H9 (cell line): ENCODE measurements at regions not wholly inside any gene's neighbourhood (a gene's known extent, or its start where the extent isn't known, plus 50 kb on each side); places are given as distances from the start of the nearest gene placed in this dataset.

Experiments used
- DNase-seq: peaks from one replicate; pipeline ENCODE4 v3.0.0-alpha.2; 2017
- H2AFZ ChIP-seq: one replicate; pipeline ENCODE4 v1.6.1; 2013; ENCODE audit warnings: mild to moderate bottlenecking, low read length, control low read depth, moderate library complexity
- H2AK5ac ChIP-seq: 2 replicates; pipeline ENCODE4 v1.6.1; 2013; ENCODE audit warnings: low read length, control low read depth, mixed read lengths; ENCODE audit not compliant: insufficient read length
- H2BK120ac ChIP-seq: one replicate; pipeline ENCODE4 v1.6.1; 2013; ENCODE audit warnings: low read depth, mild to moderate bottlenecking, low read length, control low read depth, inconsistent platforms; ENCODE audit not compliant: poor library complexity, severe bottlenecking
- H2BK12ac ChIP-seq: 2 replicates; pipeline ENCODE4 v1.6.1; 2013; ENCODE audit warnings: low read length, control low read depth, mixed read lengths, low read depth; ENCODE audit not compliant: insufficient read length
- H2BK15ac ChIP-seq: 2 replicates; pipeline ENCODE4 v1.6.1; 2013; ENCODE audit warnings: low read depth, low read length, control low read depth
- H2BK20ac ChIP-seq: one replicate; pipeline ENCODE4 v1.6.1; 2013; ENCODE audit warnings: low read depth, mild to moderate bottlenecking, low read length, control low read depth, inconsistent platforms; ENCODE audit not compliant: poor library complexity, severe bottlenecking
- H2BK5ac ChIP-seq: 2 replicates; pipeline ENCODE4 v1.6.1; 2013; ENCODE audit warnings: low read length, control low read depth, mixed read lengths; ENCODE audit not compliant: insufficient read length
- H3K14ac ChIP-seq: 2 replicates; pipeline ENCODE4 v1.6.1; 2013; ENCODE audit warnings: low read length, control low read depth; ENCODE audit not compliant: insufficient read depth
- H3K18ac ChIP-seq: 2 replicates; pipeline ENCODE4 v1.6.1; 2013; ENCODE audit warnings: low read depth, mild to moderate bottlenecking, mixed read lengths, low read length, control low read depth; ENCODE audit not compliant: insufficient read length
- H3K23ac ChIP-seq: 2 replicates; pipeline ENCODE4 v1.6.1; 2013; ENCODE audit warnings: low read length, control low read depth, mixed read lengths, low read depth; ENCODE audit not compliant: insufficient read length
- H3K23me2 ChIP-seq: 2 replicates; pipeline ENCODE4 v1.6.1; 2013; ENCODE audit warnings: low read depth, mild to moderate bottlenecking, mixed read lengths, low read length, control low read depth; ENCODE audit not compliant: insufficient read length, poor library complexity, severe bottlenecking
- H3K27ac ChIP-seq: 2 replicates; pipeline ENCODE4 v1.5.1; 2013; ENCODE audit warnings: low read length, control low read depth, mixed read lengths, low read depth; ENCODE audit not compliant: insufficient read length
- H3K27me3 ChIP-seq: 2 replicates; pipeline ENCODE4 v1.6.1; 2013; ENCODE audit warnings: low read length, control low read depth, inconsistent platforms; ENCODE audit not compliant: insufficient read depth
- H3K4ac ChIP-seq: 2 replicates; pipeline ENCODE4 v1.6.1; 2013; ENCODE audit warnings: low read depth, mild to moderate bottlenecking, control low read depth, inconsistent platforms, low read length, moderate library complexity
- H3K4me1 ChIP-seq: 2 replicates; pipeline ENCODE4 v1.6.1; 2013; ENCODE audit warnings: low read length, control low read depth, inconsistent platforms; ENCODE audit not compliant: insufficient read depth
- H3K4me2 ChIP-seq: 2 replicates; pipeline ENCODE4 v1.6.1; 2013; ENCODE audit warnings: low read length, control low read depth, mixed read lengths; ENCODE audit not compliant: insufficient read length, insufficient read depth
- H3K56ac ChIP-seq: 2 replicates; pipeline ENCODE4 v1.6.1; 2013; ENCODE audit warnings: low read depth, mild to moderate bottlenecking, mixed read lengths, low read length, control low read depth; ENCODE audit not compliant: insufficient read length
- H3K79me1 ChIP-seq: 2 replicates; pipeline ENCODE4 v1.6.1; 2013; ENCODE audit warnings: low read depth, mild to moderate bottlenecking, moderate library complexity, low read length, control low read depth, inconsistent platforms; ENCODE audit not compliant: insufficient read depth, poor library complexity, severe bottlenecking
- H3K79me2 ChIP-seq: 2 replicates; pipeline ENCODE4 v1.6.1; 2013; ENCODE audit warnings: low read length, control low read depth, inconsistent platforms; ENCODE audit not compliant: insufficient read depth
- H3K9ac ChIP-seq: 2 replicates; pipeline ENCODE4 v1.6.1; 2013; ENCODE audit warnings: low read length, control low read depth, mixed read lengths; ENCODE audit not compliant: insufficient read length; ENCODE audit errors: extremely low read depth
- H3K9me3 ChIP-seq: one replicate; pipeline ENCODE4 v1.6.1; 2013; ENCODE audit warnings: low read depth, low read length, inconsistent platforms; ENCODE audit not compliant: control insufficient read depth
- H3T11ph ChIP-seq: one replicate; pipeline ENCODE4 v1.6.1; 2013; ENCODE audit warnings: mild to moderate bottlenecking, low read length, control low read depth, inconsistent platforms
- H4K20me1 ChIP-seq: one replicate; pipeline ENCODE4 v1.6.1; 2013; ENCODE audit not compliant: control insufficient read depth, insufficient read length, insufficient read depth
- H4K5ac ChIP-seq: 2 replicates; pipeline ENCODE4 v1.6.1; 2013; ENCODE audit warnings: low read depth, mild to moderate bottlenecking, mixed read lengths, low read length, control low read depth; ENCODE audit not compliant: insufficient read length
- H4K8ac ChIP-seq: replicated peaks from 2 replicates; pipeline ENCODE4 v1.6.1; 2013; ENCODE audit warnings: low read length, control low read depth, mixed read lengths, low read depth; ENCODE audit not compliant: insufficient read length
- H4K91ac ChIP-seq: 2 replicates; pipeline ENCODE4 v1.6.1; 2013; ENCODE audit warnings: low read depth, mild to moderate bottlenecking, moderate library complexity, mixed read lengths, low read length, control low read depth; ENCODE audit not compliant: insufficient read length
- H3K27ac Mint-ChIP-seq, 3 experiments: 2 replicates in 2 of 3; 3 replicates in 1 of 3; pipeline ENCODE4 v1.8.0; 2020 to 2021; ENCODE audit warnings: mixed read lengths in 3 of 3, mild to moderate bottlenecking in 1 of 3, moderate library complexity in 1 of 3
- H3K27me3 Mint-ChIP-seq: 2 replicates; pipeline ENCODE4 v1.8.0; 2021; ENCODE audit warnings: low read depth, mild to moderate bottlenecking, moderate library complexity, mixed read lengths
- H3K36me3 Mint-ChIP-seq, 3 experiments: 2 replicates in 2 of 3; 3 replicates in 1 of 3; pipeline ENCODE4 v1.8.0; 2020 to 2021; ENCODE audit warnings: low read depth in 3 of 3, mixed read lengths in 3 of 3; ENCODE audit not compliant: insufficient read depth in 1 of 3
- H3K4me1 Mint-ChIP-seq, 2 experiments: 2 replicates each; pipeline ENCODE4 v1.8.0; 2020; ENCODE audit warnings: mixed read lengths in 2 of 2
- H3K4me3 Mint-ChIP-seq, 2 experiments: 2 replicates in 1 of 2; 3 replicates in 1 of 2; pipeline ENCODE4 v1.8.0; 2020 to 2021; ENCODE audit warnings: mild to moderate bottlenecking in 2 of 2, mixed read lengths in 2 of 2, moderate library complexity in 1 of 2
- H3K9me3 Mint-ChIP-seq, 2 experiments: 2 replicates in 1 of 2; 3 replicates in 1 of 2; pipeline ENCODE4 v1.8.0; 2020; ENCODE audit warnings: mild to moderate bottlenecking in 2 of 2, mixed read lengths in 2 of 2, moderate library complexity in 1 of 2
- WGBS: extraction: QIAGEN DNeasy Blood & Tissue Kit; methylation state at CpG from one replicate; pipeline ENCODE4 v1.1.7; 2013; ENCODE audit warnings: missing lambda C conversion rate, low lambda C conversion rate, mixed read lengths; ENCODE audit not compliant: insufficient read length; ENCODE audit errors: extremely low coverage; 5-methylcytosine and 5-hydroxymethylcytosine counted together
- TF ChIP-seq, protein P1 (sequence below): fragments of 200-600 bp; sonication (generic); conservative IDR thresholded peaks from 3 replicates; pipeline ENCODE4 v1.8.0; 2021; ENCODE audit warnings: antibody characterized with exemption, mild to moderate bottlenecking

DNA sequence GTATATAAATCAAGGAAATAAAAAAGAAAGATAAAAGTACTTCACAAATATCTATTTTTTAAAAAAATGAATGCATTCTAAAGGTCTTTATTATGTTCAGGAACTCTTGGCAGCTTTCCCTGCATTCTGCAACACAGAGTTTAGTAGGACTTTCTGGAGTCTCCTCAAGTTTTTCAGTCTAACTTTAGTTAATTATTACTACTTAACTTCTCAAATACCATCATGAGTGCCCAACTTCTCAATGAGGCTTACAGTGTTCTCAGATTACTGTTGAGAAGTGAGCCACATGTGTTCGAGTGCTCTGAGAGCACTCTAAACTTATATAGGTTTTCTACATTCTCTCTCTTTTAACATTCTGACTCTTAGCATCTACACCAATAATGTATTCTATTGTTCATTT, 1852.9 kb upstream of the PCDH10 start:
- H3K27me3 ChIP-seq: no peaks in the 10 kb centered on the region
- no peak overlapping the region for H3K27ac ChIP-seq
- no peak overlapping the region for H2BK12ac ChIP-seq
- H3K4me3 Mint-ChIP-seq: no peak overlapping the region
- TF ChIP-seq, protein P1, sequence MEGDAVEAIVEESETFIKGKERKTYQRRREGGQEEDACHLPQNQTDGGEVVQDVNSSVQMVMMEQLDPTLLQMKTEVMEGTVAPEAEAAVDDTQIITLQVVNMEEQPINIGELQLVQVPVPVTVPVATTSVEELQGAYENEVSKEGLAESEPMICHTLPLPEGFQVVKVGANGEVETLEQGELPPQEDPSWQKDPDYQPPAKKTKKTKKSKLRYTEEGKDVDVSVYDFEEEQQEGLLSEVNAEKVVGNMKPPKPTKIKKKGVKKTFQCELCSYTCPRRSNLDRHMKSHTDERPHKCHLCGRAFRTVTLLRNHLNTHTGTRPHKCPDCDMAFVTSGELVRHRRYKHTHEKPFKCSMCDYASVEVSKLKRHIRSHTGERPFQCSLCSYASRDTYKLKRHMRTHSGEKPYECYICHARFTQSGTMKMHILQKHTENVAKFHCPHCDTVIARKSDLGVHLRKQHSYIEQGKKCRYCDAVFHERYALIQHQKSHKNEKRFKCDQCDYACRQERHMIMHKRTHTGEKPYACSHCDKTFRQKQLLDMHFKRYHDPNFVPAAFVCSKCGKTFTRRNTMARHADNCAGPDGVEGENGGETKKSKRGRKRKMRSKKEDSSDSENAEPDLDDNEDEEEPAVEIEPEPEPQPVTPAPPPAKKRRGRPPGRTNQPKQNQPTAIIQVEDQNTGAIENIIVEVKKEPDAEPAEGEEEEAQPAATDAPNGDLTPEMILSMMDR: no peak
- DNase-seq: no peak
- WGBS: no CpG with 5 or more reads among the region's 1 CpG
- H2BK20ac ChIP-seq: no peak overlapping the region
- no peak overlapping the region for H3K23ac ChIP-seq
- H3K23me2 ChIP-seq: no peaks in the 10 kb centered on the region
- no peak overlapping the region for H2AK5ac ChIP-seq
- no peak overlapping the region for H2BK120ac ChIP-seq
- H3K4ac ChIP-seq: no peak overlapping the region
- no peaks in the 10 kb centered on the region for H3K9me3 ChIP-seq
- H3K18ac ChIP-seq: no peak overlapping the region
- no peak overlapping the region for H2BK5ac ChIP-seq
- H4K8ac ChIP-seq: no peak overlapping the region
- no peaks in the 10 kb centered on the region for H4K20me1 ChIP-seq
- no peak overlapping the region for H2AFZ ChIP-seq
- H3K56ac ChIP-seq: no peak overlapping the region
- no peaks in the 10 kb centered on the region for H3K79me2 ChIP-seq
- H3K4me2 ChIP-seq: no peak overlapping the region
- no peaks in the 10 kb centered on the region for H3K79me1 ChIP-seq
- peaks cover under 1% of the 10 kb centered on the region in 2 experiments; a peak in 2 of 4 replicates for H3K4me1 Mint-ChIP-seq
- no peaks in the 10 kb centered on the region for H3K27me3 Mint-ChIP-seq
- H3K27ac Mint-ChIP-seq: no peak overlapping the region
- no peak overlapping the region for H4K91ac ChIP-seq
- H4K5ac ChIP-seq: no peak overlapping the region
- no peak overlapping the region for H3T11ph ChIP-seq
- H3K36me3 Mint-ChIP-seq: peaks cover 3 to 5% (median 5%) of the 10 kb centered on the region in 3 experiments; a peak in 5 of 7 replicates
- no peak overlapping the region for H3K14ac ChIP-seq
- H3K4me1 ChIP-seq: no peaks in the 10 kb centered on the region
- H3K9ac ChIP-seq: no peak overlapping the region
- H2BK15ac ChIP-seq: no peak overlapping the region
- peaks cover 0 to 20% of the 10 kb centered on the region in 2 experiments for H3K9me3 Mint-ChIP-seq
